ENCODE measurements at regions not wholly inside any gene's neighbourhood (a gene's known extent, or its start where the extent isn't known, plus 50 kb on each side); places are given as distances from the start of the nearest gene placed in this dataset.
A peak's percentile ranks its signal among the peaks of the same experiment; 100 is the strongest.

- H3K4me3 ChIP-seq: no peak overlapping the region
- DNase-seq (no peak), ATAC-seq (peak; percentile 54)
- H3K27me3 ChIP-seq: no peaks in the 10 kb centered on the region
- no peaks in the 10 kb centered on the region for H3K36me3 ChIP-seq (replicated peaks in 1 of 2; ENCODE audit: insufficient read depth in 1 of 2, low read depth in 2 of 2)
- peaks cover 13% of the 10 kb centered on the region for H3K4me1 ChIP-seq
- no peaks in the 10 kb centered on the region for H3K9me3 ChIP-seq
- 43 to 63% methylated on average over 3 of the region's 3 CpGs for WGBS, 2 donors
- H3K27ac ChIP-seq: peak overlapping the region; percentile 62 to 75 (median 69)
- TF ChIP-seq CTCF (IDR thresholded peaks at IDR 0.05) (no peak), POLR2A (IDR thresholded peaks at IDR 0.05) (no peak)
- intact Hi-C loops (cut with DNase I): no loop called here
Observed at GRCh38 chr5:174205939-174206338, 160.4 kb downstream of the NSG2 start.

- ATAC-seq (no peak), DNase-seq (no peak)
- Histone ChIP-seq H3K27ac (no peak overlapping the region), H3K27me3 (no peaks in the 10 kb centered on the region), H3K9me3 (no peaks in the 10 kb centered on the region), H3K4me1 (peaks cover 5% of the 10 kb centered on the region), H3K36me3 (replicated peaks in 1 of 2; ENCODE audit: insufficient read depth in 1 of 2, low read depth in 2 of 2) (no peaks in the 10 kb centered on the region), H3K4me3 (no peak overlapping the region)
- intact Hi-C loops (cut with DNase I): no loop called here
- 47 to 57% methylated on average over 7 to 8 of the region's 8 CpGs for WGBS, 2 donors
- TF ChIP-seq CTCF (IDR thresholded peaks at IDR 0.05) (no peak), POLR2A (IDR thresholded peaks at IDR 0.05) (no peak)
Observed at GRCh38 chr5:174210596-174211276, 165.2 kb downstream of the NSG2 start.

- intact Hi-C loops (cut with DNase I): no loop called here
Observed at GRCh38 chr5:174211277-174211626, 165.7 kb downstream of the NSG2 start.

GRCh38 chr5:174217527-174217926 is 172.0 kb downstream of the NSG2 start:
- intact Hi-C loops (cut with DNase I): no loop called here
- Histone ChIP-seq H3K4me3 (no peak overlapping the region), H3K27ac (no peak overlapping the region), H3K36me3 (replicated peaks in 1 of 2; ENCODE audit: insufficient read depth in 1 of 2, low read depth in 2 of 2) (no peaks in the 10 kb centered on the region), H3K9me3 (no peaks in the 10 kb centered on the region), H3K4me1 (no peaks in the 10 kb centered on the region), H3K27me3 (no peaks in the 10 kb centered on the region)
- DNase-seq: no peak
- WGBS, 2 donors: 38 to 73% methylated on average over 1 of the region's 1 CpG
- TF ChIP-seq CTCF (IDR thresholded peaks at IDR 0.05) (no peak), POLR2A (IDR thresholded peaks at IDR 0.05) (no peak)
- no peak for ATAC-seq

More at GRCh38 chr5:174211277-174211626, 165.7 kb downstream of the NSG2 start:
- Histone ChIP-seq H3K4me3 (no peak overlapping the region), H3K36me3 (replicated peaks in 1 of 2; ENCODE audit: insufficient read depth in 1 of 2, low read depth in 2 of 2) (no peaks in the 10 kb centered on the region), H3K27me3 (no peaks in the 10 kb centered on the region), H3K9me3 (no peaks in the 10 kb centered on the region), H3K4me1 (peaks cover 5% of the 10 kb centered on the region), H3K27ac (no peak overlapping the region)
- ATAC-seq (no peak), DNase-seq (no peak)
- WGBS, 2 donors: 28 to 41% methylated on average over 4 of the region's 4 CpGs
- TF ChIP-seq CTCF (IDR thresholded peaks at IDR 0.05) (no peak), POLR2A (IDR thresholded peaks at IDR 0.05) (no peak)

- TF ChIP-seq POLR2A (IDR thresholded peaks at IDR 0.05) (no peak), CTCF (IDR thresholded peaks at IDR 0.05) (no peak)
- H3K27ac ChIP-seq: no peak overlapping the region
- DNase-seq (no peak), ATAC-seq (no peak)
- no peaks in the 10 kb centered on the region for H3K9me3 ChIP-seq
- no peaks in the 10 kb centered on the region for H3K36me3 ChIP-seq (replicated peaks in 1 of 2; ENCODE audit: insufficient read depth in 1 of 2, low read depth in 2 of 2)
- no peak overlapping the region for H3K4me3 ChIP-seq
- no peaks in the 10 kb centered on the region for H3K27me3 ChIP-seq
- no peaks in the 10 kb centered on the region for H3K4me1 ChIP-seq
- 85 to 95% methylated on average over 2 of the region's 2 CpGs for WGBS, 2 donors
- intact Hi-C loops (cut with DNase I): no loop called here
Observed at GRCh38 chr5:174218162-174218561, 172.7 kb downstream of the NSG2 start.

Measured in body of pancreas (tissue), 4 donors.